Neural cell (in vitro differentiated cells): ENCODE measurements at regions not wholly inside any gene's neighbourhood (a gene's known extent, or its start where the extent isn't known, plus 50 kb on each side); places are given as distances from the start of the nearest gene placed in this dataset.

Experiments
- H2AFZ ChIP-seq: fragments of 200-600, 300-800 bp; sonication (generic), shearing (Covaris generic); 2 replicates; pipeline ENCODE4 v1.6.0; 2014; ENCODE audit warnings: low read depth, mild to moderate bottlenecking, antibody characterized with exemption, low read length, moderate library complexity
- H3F3A ChIP-seq: fragments of 200-600 bp; shearing (Covaris generic); 2 replicates; pipeline ENCODE4 v1.6.1; 2016; ENCODE audit warnings: mild to moderate bottlenecking, moderate library complexity, mixed read lengths, antibody characterized with exemption, low read length; ENCODE audit not compliant: insufficient read depth, poor library complexity, severe bottlenecking
- H3K27ac ChIP-seq: fragments of 200-600, 300-800 bp; sonication (generic), shearing (Covaris generic); 2 replicates; pipeline ENCODE4 v1.5.1; 2014; ENCODE audit warnings: mild to moderate bottlenecking, low read length, moderate library complexity
- H3K27me3 ChIP-seq: fragments of 300-800, 200-600 bp; sonication (generic), shearing (Covaris generic); 2 replicates; pipeline ENCODE4 v1.6.0; 2014; ENCODE audit warnings: mild to moderate bottlenecking, low read depth, low read length, moderate library complexity; ENCODE audit not compliant: insufficient read depth
- H3K36me3 ChIP-seq: fragments of 300-800, 200-600 bp; sonication (generic), shearing (Covaris generic); 2 replicates; pipeline ENCODE4 v1.5.1; 2014; ENCODE audit warnings: mild to moderate bottlenecking, antibody characterized with exemption, low read length, moderate library complexity; ENCODE audit not compliant: insufficient read depth
- H3K4me2 ChIP-seq: fragments of 300-800, 200-600 bp; sonication (generic), shearing (Covaris generic); 2 replicates; pipeline ENCODE4 v1.6.0; 2014; ENCODE audit warnings: mild to moderate bottlenecking, low read length
- H3K4me3 ChIP-seq: fragments of 300-800, 200-600 bp; sonication (generic), shearing (Covaris generic); 2 replicates; pipeline ENCODE4 v1.5.1; 2014; ENCODE audit warnings: mild to moderate bottlenecking, low read length, moderate library complexity
- H3K79me2 ChIP-seq: fragments of 200-600 bp; shearing (Covaris generic); replicated peaks from 2 replicates; pipeline ENCODE4 v1.6.0; 2014; ENCODE audit warnings: mild to moderate bottlenecking, low read length, moderate library complexity; ENCODE audit not compliant: insufficient read depth
- H3K9ac ChIP-seq: fragments of 300-800, 200-600 bp; sonication (generic), shearing (Covaris generic); 2 replicates; pipeline ENCODE4 v1.6.1; 2016; ENCODE audit warnings: mild to moderate bottlenecking, low read length, mixed read lengths
- H3K9me2 ChIP-seq: fragments of 200-600 bp; shearing (Covaris generic); 2 replicates; pipeline ENCODE4 v1.6.1; 2016; ENCODE audit warnings: mild to moderate bottlenecking, low read length, mixed read lengths; ENCODE audit not compliant: insufficient read depth
- H3K9me3 ChIP-seq: fragments of 200-600, 300-800 bp; sonication (generic), shearing (Covaris generic); 2 replicates; pipeline ENCODE4 v1.6.1; 2016; ENCODE audit warnings: mild to moderate bottlenecking, mixed run types, low read length, moderate library complexity, mixed read lengths
- H4K20me1 ChIP-seq: fragments of 200-600 bp; shearing (Covaris generic); 2 replicates; pipeline ENCODE4 v1.6.1; 2016; ENCODE audit warnings: mild to moderate bottlenecking, mixed run types; ENCODE audit not compliant: insufficient read depth
- EP300 ChIP-seq: fragments of 450-650 bp; conservative IDR thresholded peaks from 2 replicates; pipeline ENCODE4 v1.6.1; 2014; ENCODE audit warnings: antibody characterized with exemption, mild to moderate bottlenecking, moderate library complexity; ENCODE audit not compliant: poor library complexity, severe bottlenecking
- EZH2 ChIP-seq: fragments of 200-600, 300-800 bp; shearing (Covaris generic), sonication (generic); IDR thresholded peaks from 2 replicates; pipeline ENCODE4 v1.6.1; 2014; ENCODE audit warnings: antibody characterized with exemption, low read length, borderline replicate concordance, mild to moderate bottlenecking; ENCODE audit not compliant: insufficient read depth, poor library complexity, severe bottlenecking
- MXI1 ChIP-seq: fragments of 450-650 bp; conservative IDR thresholded peaks from 2 replicates; pipeline ENCODE4 v1.6.1; 2014; ENCODE audit warnings: antibody characterized with exemption, mild to moderate bottlenecking; ENCODE audit not compliant: poor library complexity, severe bottlenecking
- POLR2AphosphoS5 ChIP-seq: IDR thresholded peaks from 2 replicates; pipeline ENCODE4 v1.6.1; 2012
- RAD21 ChIP-seq: fragments of 450-650 bp; conservative IDR thresholded peaks from 2 replicates; pipeline ENCODE4 v1.6.1; 2014; ENCODE audit warnings: antibody characterized with exemption, mild to moderate bottlenecking, moderate library complexity
- SMC3 ChIP-seq: fragments of 450-650 bp; conservative IDR thresholded peaks from 2 replicates; pipeline ENCODE4 v1.6.1; 2014; ENCODE audit warnings: antibody characterized with exemption, mild to moderate bottlenecking, moderate library complexity; ENCODE audit not compliant: poor library complexity
- TAF1 ChIP-seq: IDR thresholded peaks from 2 replicates; pipeline ENCODE4 v1.6.1; 2012; ENCODE audit warnings: low read depth
- TF ChIP-seq, protein P1 (sequence below): IDR thresholded peaks from 2 replicates; pipeline ENCODE4 v1.6.1; 2012; ENCODE audit warnings: borderline replicate concordance
- TF ChIP-seq, protein P2 (sequence below): fragments of 450-650 bp; IDR thresholded peaks from 2 replicates; pipeline ENCODE4 v1.5.1; 2014; ENCODE audit warnings: antibody characterized with exemption, mild to moderate bottlenecking, moderate library complexity; ENCODE audit not compliant: poor library complexity, severe bottlenecking

DNA sequence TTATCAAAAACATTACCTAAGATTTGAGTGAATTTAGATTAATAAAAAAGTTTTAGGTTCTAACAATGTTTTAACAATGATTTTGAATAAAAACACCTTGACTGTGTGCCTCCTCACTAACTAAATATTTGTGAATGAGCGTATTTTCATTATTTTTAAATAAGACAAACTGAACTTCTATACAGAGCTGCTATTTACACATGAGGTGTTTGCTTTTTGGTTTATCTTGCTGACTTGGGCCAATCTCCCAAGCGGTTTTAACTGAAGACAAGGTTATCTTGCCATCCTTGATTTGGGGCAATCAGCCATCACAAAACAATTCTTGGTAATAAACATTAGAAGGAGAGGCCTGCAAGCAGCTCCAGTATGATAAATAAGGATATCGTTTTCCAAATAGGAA, 108.2 kb upstream of the NRIP1 start:
- H3K27ac ChIP-seq, result no peak overlapping the region
- H3K4me3 ChIP-seq, result no peak overlapping the region
- no peaks in the 10 kb centered on the region for H3K36me3 ChIP-seq
- no peak overlapping the region for H3K9ac ChIP-seq
- no peaks in the 10 kb centered on the region for H3K9me2 ChIP-seq
- no peaks in the 10 kb centered on the region for H3K27me3 ChIP-seq
- no peaks in the 10 kb centered on the region for H3F3A ChIP-seq
- no peak overlapping the region for H3K4me2 ChIP-seq
- TF ChIP-seq POLR2AphosphoS5 (no peak), SMC3 (no peak), RAD21 (no peak), MXI1 (no peak), TAF1 (no peak), EP300 (no peak), EZH2 (no peak)
- TF ChIP-seq, protein P1, sequence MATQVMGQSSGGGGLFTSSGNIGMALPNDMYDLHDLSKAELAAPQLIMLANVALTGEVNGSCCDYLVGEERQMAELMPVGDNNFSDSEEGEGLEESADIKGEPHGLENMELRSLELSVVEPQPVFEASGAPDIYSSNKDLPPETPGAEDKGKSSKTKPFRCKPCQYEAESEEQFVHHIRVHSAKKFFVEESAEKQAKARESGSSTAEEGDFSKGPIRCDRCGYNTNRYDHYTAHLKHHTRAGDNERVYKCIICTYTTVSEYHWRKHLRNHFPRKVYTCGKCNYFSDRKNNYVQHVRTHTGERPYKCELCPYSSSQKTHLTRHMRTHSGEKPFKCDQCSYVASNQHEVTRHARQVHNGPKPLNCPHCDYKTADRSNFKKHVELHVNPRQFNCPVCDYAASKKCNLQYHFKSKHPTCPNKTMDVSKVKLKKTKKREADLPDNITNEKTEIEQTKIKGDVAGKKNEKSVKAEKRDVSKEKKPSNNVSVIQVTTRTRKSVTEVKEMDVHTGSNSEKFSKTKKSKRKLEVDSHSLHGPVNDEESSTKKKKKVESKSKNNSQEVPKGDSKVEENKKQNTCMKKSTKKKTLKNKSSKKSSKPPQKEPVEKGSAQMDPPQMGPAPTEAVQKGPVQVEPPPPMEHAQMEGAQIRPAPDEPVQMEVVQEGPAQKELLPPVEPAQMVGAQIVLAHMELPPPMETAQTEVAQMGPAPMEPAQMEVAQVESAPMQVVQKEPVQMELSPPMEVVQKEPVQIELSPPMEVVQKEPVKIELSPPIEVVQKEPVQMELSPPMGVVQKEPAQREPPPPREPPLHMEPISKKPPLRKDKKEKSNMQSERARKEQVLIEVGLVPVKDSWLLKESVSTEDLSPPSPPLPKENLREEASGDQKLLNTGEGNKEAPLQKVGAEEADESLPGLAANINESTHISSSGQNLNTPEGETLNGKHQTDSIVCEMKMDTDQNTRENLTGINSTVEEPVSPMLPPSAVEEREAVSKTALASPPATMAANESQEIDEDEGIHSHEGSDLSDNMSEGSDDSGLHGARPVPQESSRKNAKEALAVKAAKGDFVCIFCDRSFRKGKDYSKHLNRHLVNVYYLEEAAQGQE, result no peak
- TF ChIP-seq, protein P2, sequence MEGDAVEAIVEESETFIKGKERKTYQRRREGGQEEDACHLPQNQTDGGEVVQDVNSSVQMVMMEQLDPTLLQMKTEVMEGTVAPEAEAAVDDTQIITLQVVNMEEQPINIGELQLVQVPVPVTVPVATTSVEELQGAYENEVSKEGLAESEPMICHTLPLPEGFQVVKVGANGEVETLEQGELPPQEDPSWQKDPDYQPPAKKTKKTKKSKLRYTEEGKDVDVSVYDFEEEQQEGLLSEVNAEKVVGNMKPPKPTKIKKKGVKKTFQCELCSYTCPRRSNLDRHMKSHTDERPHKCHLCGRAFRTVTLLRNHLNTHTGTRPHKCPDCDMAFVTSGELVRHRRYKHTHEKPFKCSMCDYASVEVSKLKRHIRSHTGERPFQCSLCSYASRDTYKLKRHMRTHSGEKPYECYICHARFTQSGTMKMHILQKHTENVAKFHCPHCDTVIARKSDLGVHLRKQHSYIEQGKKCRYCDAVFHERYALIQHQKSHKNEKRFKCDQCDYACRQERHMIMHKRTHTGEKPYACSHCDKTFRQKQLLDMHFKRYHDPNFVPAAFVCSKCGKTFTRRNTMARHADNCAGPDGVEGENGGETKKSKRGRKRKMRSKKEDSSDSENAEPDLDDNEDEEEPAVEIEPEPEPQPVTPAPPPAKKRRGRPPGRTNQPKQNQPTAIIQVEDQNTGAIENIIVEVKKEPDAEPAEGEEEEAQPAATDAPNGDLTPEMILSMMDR, result no peak
- H4K20me1 ChIP-seq, result no peaks in the 10 kb centered on the region
- H2AFZ ChIP-seq, result no peak overlapping the region
- no peaks in the 10 kb centered on the region for H3K79me2 ChIP-seq
- no peaks in the 10 kb centered on the region for H3K9me3 ChIP-seq

DNA sequence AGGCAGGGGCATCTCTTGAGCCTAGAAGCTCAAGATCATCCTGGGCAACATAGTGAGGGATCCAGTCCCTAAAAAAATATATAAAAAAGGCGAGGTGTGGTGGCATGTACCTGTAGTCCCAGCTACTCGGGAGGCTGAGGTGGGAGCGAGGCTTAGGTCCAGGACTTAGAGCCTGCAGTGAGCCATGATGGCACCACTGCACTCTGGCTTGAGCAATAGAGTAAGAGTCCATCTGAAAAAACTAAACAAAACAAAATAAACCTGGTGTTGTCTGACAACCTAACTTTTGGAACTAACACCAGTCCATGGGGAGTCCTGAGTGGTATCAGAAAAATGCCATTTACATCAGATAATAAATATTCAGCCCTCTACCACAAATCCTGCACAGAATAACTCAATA, 110.1 kb upstream of the NRIP1 start:
- no peaks in the 10 kb centered on the region for H3F3A ChIP-seq

More for the DNA sequence above, 110.1 kb upstream of the NRIP1 start:
- H4K20me1 ChIP-seq, result no peaks in the 10 kb centered on the region
- H3K27ac ChIP-seq, result no peak overlapping the region
- no peaks in the 10 kb centered on the region for H3K79me2 ChIP-seq
- no peak overlapping the region for H3K9ac ChIP-seq
- no peaks in the 10 kb centered on the region for H3K36me3 ChIP-seq
- no peaks in the 10 kb centered on the region for H3K9me3 ChIP-seq
- H3K4me2 ChIP-seq, result no peak overlapping the region
- TF ChIP-seq TAF1 (no peak), RAD21 (no peak), POLR2AphosphoS5 (no peak), EZH2 (no peak), SMC3 (no peak), EP300 (no peak), MXI1 (no peak)
- TF ChIP-seq, protein P2, result no peak
- TF ChIP-seq, protein P1, result no peak
- H3K27me3 ChIP-seq, result no peaks in the 10 kb centered on the region
- no peak overlapping the region for H3K4me3 ChIP-seq
- no peak overlapping the region for H2AFZ ChIP-seq
- no peaks in the 10 kb centered on the region for H3K9me2 ChIP-seq
